IMR-90 (cell line): ENCODE measurements at regions not wholly inside any gene's neighbourhood (a gene's known extent, or its start where the extent isn't known, plus 50 kb on each side); places are given as distances from the start of the nearest gene placed in this dataset.

Experiments
- ATAC-seq: fragments of 200-7000 bp; cut with Tn5 transposase; 2 replicates; pipeline ENCODE4 v1.9.1; 2020; ENCODE audit warnings: low read depth, mild to moderate bottlenecking, moderate library complexity
- BruUV-seq: library from RNA; stranded (reverse); fragments of 400-500 nt; replicated peaks from 2 replicates; lab custom pipeline; 2021; lab: Mats Ljungman, UMichigan
- CTCF ChIA-PET: fragments of 300-600 bp; formaldehyde crosslinking; extraction: SDS; loops from one replicate; lab custom pipeline; 2021; ENCODE audit warnings: antibody characterized with exemption; lab: Yijun Ruan, JAX
- POLR2A ChIA-PET: fragments of 300-600 bp; sonication (Branson Sonifier 250); formaldehyde crosslinking; loops from one replicate; lab custom pipeline; 2022; ENCODE audit warnings: antibody characterized with exemption; ENCODE audit not compliant: unreplicated experiment; lab: Charles Lee
- DNase-seq: peaks from one replicate; pipeline ENCODE4 v3.0.0; 2013
- H2AFZ ChIP-seq: replicated peaks from 2 replicates; pipeline ENCODE3; 2013; ENCODE audit warnings: low read length, mild to moderate bottlenecking; ENCODE audit not compliant: poor library complexity
- H2AK5ac ChIP-seq: 2 replicates; pipeline ENCODE4 v1.6.1; 2013; ENCODE audit warnings: low read depth, low read length, inconsistent platforms
- H2AK9ac ChIP-seq: replicated peaks from 2 replicates; pipeline ENCODE3; 2013; ENCODE audit warnings: mild to moderate bottlenecking, low read depth, low read length, moderate library complexity; ENCODE audit not compliant: poor library complexity
- H2BK120ac ChIP-seq: 2 replicates; pipeline ENCODE4 v1.6.1; 2013; ENCODE audit warnings: low read depth, low read length, inconsistent platforms
- H2BK15ac ChIP-seq: 3 replicates; pipeline ENCODE4 v1.6.1; 2013; ENCODE audit warnings: low read depth, low read length, inconsistent platforms
- H2BK20ac ChIP-seq: 2 replicates; pipeline ENCODE4 v1.6.1; 2013; ENCODE audit warnings: low read depth, mild to moderate bottlenecking, inconsistent platforms, low read length, moderate library complexity
- H2BK5ac ChIP-seq: 2 replicates; pipeline ENCODE4 v1.6.1; 2013; ENCODE audit warnings: mild to moderate bottlenecking, low read depth, low read length, inconsistent platforms; ENCODE audit not compliant: poor library complexity, severe bottlenecking
- H3K14ac ChIP-seq: replicated peaks from 2 replicates; pipeline ENCODE4 v1.6.1; 2013; ENCODE audit warnings: low read depth, low read length, inconsistent platforms
- H3K18ac ChIP-seq: 2 replicates; pipeline ENCODE4 v1.6.1; 2013; ENCODE audit warnings: low read depth, low read length, control low read depth
- H3K23ac ChIP-seq: 2 replicates; pipeline ENCODE4 v1.6.1; 2013; ENCODE audit warnings: low read depth, low read length, inconsistent platforms
- H3K27ac ChIP-seq: 2 replicates; pipeline ENCODE4 v1.5.1; 2013; ENCODE audit warnings: mild to moderate bottlenecking, control low read depth, low read length; ENCODE audit not compliant: insufficient read depth
- H3K27me3 ChIP-seq: 2 replicates; pipeline ENCODE4 v1.6.1; 2013; ENCODE audit warnings: low read length; ENCODE audit not compliant: control insufficient read depth, insufficient read depth
- H3K36me3 ChIP-seq: 2 replicates; pipeline ENCODE4 v1.6.1; 2013; ENCODE audit warnings: low read length, mixed read lengths; ENCODE audit not compliant: control insufficient read depth, insufficient read depth
- H3K4ac ChIP-seq: 2 replicates; pipeline ENCODE4 v1.6.1; 2013; ENCODE audit warnings: low read depth, low read length, inconsistent platforms
- H3K4me1 ChIP-seq: 2 replicates; pipeline ENCODE4 v1.6.1; 2013; ENCODE audit warnings: low read length, mixed read lengths; ENCODE audit not compliant: control insufficient read depth, insufficient read depth
- H3K4me2 ChIP-seq: 2 replicates; pipeline ENCODE4 v1.6.1; 2013; ENCODE audit warnings: low read depth, mild to moderate bottlenecking, control low read depth, low read length, moderate library complexity
- H3K4me3 ChIP-seq: 2 replicates; pipeline ENCODE4 v1.5.1; 2013; ENCODE audit warnings: low read depth, mild to moderate bottlenecking, control low read depth, low read length, moderate library complexity; ENCODE audit not compliant: insufficient read depth
- H3K56ac ChIP-seq: 2 replicates; pipeline ENCODE4 v1.6.1; 2013; ENCODE audit warnings: low read length, inconsistent platforms; ENCODE audit not compliant: insufficient read depth; ENCODE audit errors: extremely low read depth
- H3K79me1 ChIP-seq, 2 experiments: 2 replicates each; pipeline ENCODE4 v1.6.1; 2013; ENCODE audit warnings: low read length in 2 of 2, inconsistent platforms in 1 of 2, low read depth in 1 of 2
- H3K9ac ChIP-seq: 2 replicates; pipeline ENCODE4 v1.6.1; 2013; ENCODE audit warnings: low read depth, low read length, control low read depth
- H3K9me1 ChIP-seq: 2 replicates; pipeline ENCODE4 v1.6.1; 2013; ENCODE audit warnings: low read length, inconsistent platforms; ENCODE audit not compliant: insufficient read depth
- H3K9me3 ChIP-seq: 2 replicates; pipeline ENCODE4 v1.6.1; 2013; ENCODE audit warnings: low read length; ENCODE audit not compliant: control insufficient read depth, insufficient read depth
- H4K20me1 ChIP-seq: 2 replicates; pipeline ENCODE4 v1.6.1; 2013; ENCODE audit warnings: low read length, inconsistent platforms; ENCODE audit not compliant: insufficient read depth
- H4K5ac ChIP-seq: 2 replicates; pipeline ENCODE4 v1.6.1; 2013; ENCODE audit warnings: mild to moderate bottlenecking, low read depth, low read length, control low read depth
- H4K8ac ChIP-seq, 2 experiments: 2 replicates each; pipeline ENCODE4 v1.6.1; 2013; ENCODE audit warnings: low read depth in 2 of 2, low read length in 2 of 2, control low read depth in 1 of 2, inconsistent platforms in 1 of 2
- H4K91ac ChIP-seq: 2 replicates; pipeline ENCODE4 v1.6.1; 2013; ENCODE audit warnings: low read depth, low read length, inconsistent platforms; ENCODE audit not compliant: insufficient read depth
- BHLHE40 ChIP-seq: fragments of 150-350 bp; IDR thresholded peaks from 2 replicates; pipeline ENCODE4 v1.6.1; 2016; ENCODE audit warnings: mild to moderate bottlenecking, low read depth, low read length
- CHD1 ChIP-seq: IDR thresholded peaks from 2 replicates; pipeline ENCODE4 v1.6.1; 2012; ENCODE audit warnings: low read depth, low read length, improper control_type of control experiment
- ELK1 ChIP-seq: fragments of 150-350 bp; IDR thresholded peaks from 2 replicates; pipeline ENCODE4 v1.6.1; 2016; ENCODE audit warnings: low read depth, mild to moderate bottlenecking, low read length, moderate library complexity, borderline replicate concordance
- MAZ ChIP-seq: IDR thresholded peaks from 2 replicates; pipeline ENCODE4 v1.6.1; 2012; ENCODE audit warnings: low read depth, mild to moderate bottlenecking, low read length, improper control_type of control experiment, moderate library complexity, borderline replicate concordance
- NFE2L2 ChIP-seq: fragments of 150-350 bp; IDR thresholded peaks from 2 replicates; pipeline ENCODE4 v1.6.1; 2016; ENCODE audit warnings: low read depth, mild to moderate bottlenecking, low read length
- RAD21 ChIP-seq: IDR thresholded peaks from 2 replicates; pipeline ENCODE4 v1.6.1; 2012; ENCODE audit warnings: low read length, improper control_type of control experiment
- SMC3 ChIP-seq: fragments of 150-350 bp; IDR thresholded peaks from 2 replicates; pipeline ENCODE4 v1.6.1; 2016; ENCODE audit warnings: low read depth, mild to moderate bottlenecking, antibody characterized with exemption, low read length, moderate library complexity
- dilution Hi-C: fragments of 300-500 bp; cut with HindIII; formaldehyde crosslinking; loops from one replicate; pipeline ENCODE4 v1.14.3; 2018; ENCODE audit warnings: low sequenced_read_pairs; ENCODE audit not compliant: unreplicated experiment
- in situ Hi-C: fragments of 300-500 bp; cut with MboI; formaldehyde crosslinking; loops from 3 replicates; pipeline ENCODE4 v1.14.3; 2019; ENCODE audit warnings: low sequenced_read_pairs, inconsistent platforms, mixed read lengths
- intact Hi-C: fragments of 100-400 bp; cut with micrococcal nuclease; formaldehyde crosslinking; loops from 2 replicates; pipeline ENCODE4 v1.10.0; 2022

GRCh38 chr9:117777823-117778222 lies 73.6 kb downstream of the TLR4 start:
- in situ Hi-C loops: no loop called here
- ChIA-PET POLR2A (no interaction called here), CTCF (no interaction called here)
- no peak overlapping the region for H3K4me2 ChIP-seq
- no peak overlapping the region for H2AK5ac ChIP-seq
- no peak overlapping the region for H2BK120ac ChIP-seq
- no peak overlapping the region for H3K14ac ChIP-seq
- no peak overlapping the region for H3K23ac ChIP-seq
- DNase-seq (no peak), ATAC-seq (no peak)
- H3K4me3 ChIP-seq: no peak overlapping the region
- H3K56ac ChIP-seq: no peak overlapping the region
- no peak overlapping the region for H3K4ac ChIP-seq
- no peak overlapping the region for H4K8ac ChIP-seq
- no TSS peak for BruUV-seq
- H2AFZ ChIP-seq: no peak overlapping the region
- no peaks in the 10 kb centered on the region for H3K79me1 ChIP-seq
- no peaks in the 10 kb centered on the region for H3K9me1 ChIP-seq
- dilution Hi-C loops: no loop called here
- no peaks in the 10 kb centered on the region for H4K20me1 ChIP-seq
- intact Hi-C loops: no loop called here
- peaks cover 15% of the 10 kb centered on the region for H3K9me3 ChIP-seq
- no peak overlapping the region for H4K5ac ChIP-seq
- no peak overlapping the region for H2BK15ac ChIP-seq
- no peak overlapping the region for H2BK5ac ChIP-seq
- no peaks in the 10 kb centered on the region for H3K4me1 ChIP-seq
- TF ChIP-seq ELK1 (no peak), BHLHE40 (no peak), CHD1 (no peak), MAZ (no peak), RAD21 (no peak), NFE2L2 (no peak), SMC3 (no peak)
- H2BK20ac ChIP-seq: no peak overlapping the region
- H4K91ac ChIP-seq: no peak overlapping the region
- no peak overlapping the region for H3K18ac ChIP-seq
- no peak overlapping the region for H2AK9ac ChIP-seq
- H3K27me3 ChIP-seq: no peaks in the 10 kb centered on the region
- H3K27ac ChIP-seq: no peak overlapping the region
- no peak overlapping the region for H3K9ac ChIP-seq
- no peaks in the 10 kb centered on the region for H3K36me3 ChIP-seq
